ENCODE measurements at regions not wholly inside any gene's neighbourhood (a gene's known extent, or its start where the extent isn't known, plus 50 kb on each side); places are given as distances from the start of the nearest gene placed in this dataset.
"Not testable (repeated sequence)": the region's sequence is repeated elsewhere in the genome, so short reads cannot be mapped to it uniquely, and the experiment has no call there.

DNA sequence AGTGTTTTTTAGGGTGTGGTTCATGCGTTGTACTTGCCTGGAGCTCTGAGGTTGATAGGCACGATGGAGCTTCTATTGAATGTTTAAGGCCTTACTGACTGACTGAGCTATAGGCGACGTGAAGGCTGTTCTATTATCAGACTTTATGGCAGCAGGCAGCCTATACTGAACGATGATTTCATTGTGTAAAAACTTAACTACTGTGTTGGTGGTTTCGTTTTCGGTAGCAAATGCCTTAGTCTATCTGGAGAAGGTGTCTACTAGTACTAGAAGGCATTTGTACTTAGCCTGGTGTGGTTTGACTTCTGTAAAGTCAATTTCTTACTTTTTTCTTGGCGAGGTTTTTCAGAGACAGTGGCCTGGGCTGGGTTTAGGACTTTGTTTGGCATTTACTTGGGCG lies 194.4 kb downstream of the OTOP1 start:
- not testable (repeated sequence) for DNase-seq (ENCODE audit: low read depth, low spot score)

DNA sequence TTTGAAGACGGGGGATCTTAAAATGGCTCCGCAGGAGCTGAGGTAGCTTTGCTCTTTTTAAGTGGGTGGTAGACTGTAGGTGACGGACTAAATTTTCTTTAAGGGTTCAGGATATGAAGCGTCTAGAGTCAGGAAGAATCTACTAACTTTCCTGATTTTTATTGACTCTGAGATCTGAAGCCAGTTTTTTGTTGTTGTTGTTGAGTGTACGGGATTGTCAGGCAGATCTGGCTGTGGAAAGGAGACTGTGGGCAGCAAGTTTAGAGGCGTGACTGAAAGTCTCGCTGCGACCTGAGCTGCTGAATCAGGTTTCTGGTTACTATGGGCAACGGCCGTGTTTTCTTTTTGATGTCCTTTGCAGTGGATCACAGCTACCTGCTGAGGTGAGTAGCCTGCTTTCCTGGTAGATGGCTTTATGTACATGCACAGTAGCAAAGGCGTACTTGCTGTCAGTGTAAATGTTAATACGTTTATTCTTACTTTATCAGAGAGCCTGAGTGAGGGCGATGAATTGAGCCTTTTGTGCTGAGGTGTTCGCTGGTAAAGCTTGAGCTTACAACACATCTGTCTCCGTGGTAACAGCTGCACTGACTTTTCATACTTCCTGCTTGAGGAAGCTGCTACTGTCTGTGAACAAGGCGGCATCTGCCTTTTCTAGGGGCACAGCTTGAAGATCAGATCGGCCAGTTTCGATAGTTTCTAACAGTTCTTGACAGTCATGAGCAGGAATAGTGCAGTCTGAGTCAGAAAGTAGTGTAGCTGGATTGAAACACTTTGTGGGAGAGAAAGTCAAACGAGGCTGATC lies 193.7 kb downstream of the OTOP1 start:
- not testable (repeated sequence) for DNase-seq (ENCODE audit: low read depth, low spot score)

- DNase-seq (ENCODE audit: low read depth, low spot score): not testable (repeated sequence)
Measured at GRCh38 chr4:4037399-4038138, 189.2 kb downstream of the OTOP1 start.

DNA sequence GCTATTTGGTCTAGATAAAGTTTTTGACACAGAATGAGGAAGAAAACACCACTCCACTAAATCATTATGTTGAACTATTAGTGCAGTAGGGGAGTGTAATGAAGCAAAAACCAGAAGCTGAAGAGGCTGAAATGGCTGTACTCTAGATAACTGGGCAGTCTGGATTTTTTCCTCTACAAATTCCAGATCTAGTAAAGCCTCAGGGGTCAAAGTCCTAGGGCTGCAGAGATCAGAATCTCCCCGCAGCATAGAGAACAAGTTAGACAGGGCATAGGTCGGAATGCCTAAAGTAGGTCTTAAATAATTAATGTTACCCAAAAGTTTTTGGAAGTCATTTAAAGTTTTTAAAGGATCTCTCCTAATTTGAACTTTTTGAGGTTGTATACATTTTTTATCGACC lies 180.9 kb downstream of the OTOP1 start:
- peak; percentile 44 for DNase-seq (ENCODE audit: low read depth, low spot score)

GRCh38 chr4:4046686-4047085 lies 180.0 kb downstream of the OTOP1 start:
- peak; percentile 46 for DNase-seq (ENCODE audit: low read depth, low spot score)

DNA sequence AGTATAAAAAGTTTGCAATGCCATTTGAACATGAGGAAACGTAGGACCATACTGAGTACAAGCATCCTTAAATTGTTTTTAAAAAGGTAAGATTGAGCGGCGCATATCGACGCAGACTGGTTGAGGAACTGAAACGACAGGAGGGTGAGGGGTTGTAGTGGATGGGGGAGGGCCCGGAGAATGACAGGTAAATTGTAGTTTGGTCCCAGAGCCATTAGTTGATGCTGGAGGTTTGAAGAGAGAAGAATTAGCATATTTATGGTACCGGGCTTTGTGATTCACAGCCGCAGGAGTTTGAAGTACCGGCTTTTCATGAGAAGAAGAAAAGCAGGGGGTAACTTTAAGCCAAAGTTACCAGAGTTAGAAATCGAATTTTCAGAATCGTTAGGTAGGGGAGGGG lies 179.5 kb downstream of the OTOP1 start:
- DNase-seq (ENCODE audit: low read depth, low spot score): peak; percentile 81

GRCh38 chr4:4048227-4048626 lies 178.5 kb downstream of the OTOP1 start:
- DNase-seq (ENCODE audit: low read depth, low spot score): not testable (repeated sequence)

GRCh38 chr4:4050781-4051180 lies 175.9 kb downstream of the OTOP1 start:
- DNase-seq (ENCODE audit: low read depth, low spot score): not testable (repeated sequence)

DNA sequence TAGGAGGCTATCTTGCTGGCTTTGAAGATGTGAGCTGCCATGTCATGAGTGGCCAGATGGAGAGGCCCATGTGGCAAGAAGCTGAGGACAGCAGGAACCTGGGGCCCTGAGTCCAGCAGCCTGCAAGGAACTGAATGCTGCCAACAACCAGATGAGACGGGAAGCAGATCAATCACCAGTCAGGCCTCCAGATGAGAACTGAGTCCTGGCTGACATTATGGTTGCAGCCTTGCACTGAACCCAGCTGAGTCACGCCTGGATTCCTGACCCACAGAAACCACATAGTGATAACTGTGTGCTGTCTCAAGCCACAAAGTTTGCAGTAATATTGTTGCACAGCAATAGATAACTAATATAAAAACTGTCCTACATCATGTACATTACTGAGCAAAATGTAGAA lies 173.8 kb downstream of the OTOP1 start:
- DNase-seq (ENCODE audit: low read depth, low spot score): not testable (repeated sequence)

GRCh38 chr4:4057226-4057625 lies 169.5 kb downstream of the OTOP1 start:
- DNase-seq (ENCODE audit: low read depth, low spot score): not testable (repeated sequence)

DNA sequence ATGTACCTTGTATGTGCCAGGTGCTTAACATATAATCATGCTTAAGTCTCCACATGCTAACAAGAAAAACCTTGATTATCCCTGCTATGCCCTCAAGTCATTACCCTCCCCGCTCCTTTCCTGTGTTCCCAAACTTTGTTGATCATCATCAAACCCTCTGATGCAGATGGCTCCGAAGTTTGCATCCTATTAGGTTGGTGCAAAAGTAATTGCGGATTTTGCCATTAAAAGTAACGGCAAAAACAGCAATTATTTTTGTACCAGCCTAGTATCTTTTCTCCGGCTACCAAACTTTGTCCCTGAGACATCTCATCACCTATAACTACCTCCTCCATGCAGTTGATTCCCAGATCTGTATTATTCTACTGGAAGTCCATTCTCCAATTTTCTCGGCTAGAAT lies 142.6 kb downstream of the OTOP1 start:
- DNase-seq (ENCODE audit: low read depth, low spot score): not testable (repeated sequence)

DNA sequence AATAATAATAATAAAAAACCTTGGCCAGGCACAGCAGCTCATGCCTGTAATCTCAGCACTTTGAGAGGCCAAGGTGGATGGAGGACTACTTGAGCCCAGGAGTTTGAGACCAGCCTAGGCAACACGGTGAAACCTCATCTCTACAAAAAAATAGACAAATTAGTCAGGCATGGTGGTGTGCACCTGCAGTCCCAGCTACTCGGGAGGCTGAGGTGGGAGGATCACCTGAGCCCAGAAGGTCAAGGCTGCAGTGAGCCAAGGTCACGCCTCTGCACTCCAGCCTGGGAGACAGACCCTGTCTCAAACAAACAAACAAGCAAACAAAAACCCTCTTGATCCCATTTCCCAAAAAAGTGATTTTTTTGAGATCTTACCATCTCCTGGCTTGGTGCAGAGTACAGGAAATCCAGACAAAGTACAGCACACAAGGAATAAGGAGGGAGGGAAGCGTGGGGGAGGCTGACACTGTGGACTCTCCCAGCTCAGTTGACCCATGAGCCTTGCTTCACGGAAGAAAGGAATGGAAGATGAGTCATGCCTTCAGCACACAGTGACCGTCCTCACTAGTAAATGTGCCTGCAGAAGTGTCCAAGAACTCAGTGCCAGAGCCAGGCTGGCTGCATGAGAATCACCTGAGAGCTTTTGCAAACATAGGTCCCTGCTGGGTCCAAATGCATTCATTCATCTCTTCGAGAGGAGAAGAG lies 136.9 kb downstream of the OTOP1 start:
- peak; percentile 31 for DNase-seq (ENCODE audit: low read depth, low spot score)

DNA sequence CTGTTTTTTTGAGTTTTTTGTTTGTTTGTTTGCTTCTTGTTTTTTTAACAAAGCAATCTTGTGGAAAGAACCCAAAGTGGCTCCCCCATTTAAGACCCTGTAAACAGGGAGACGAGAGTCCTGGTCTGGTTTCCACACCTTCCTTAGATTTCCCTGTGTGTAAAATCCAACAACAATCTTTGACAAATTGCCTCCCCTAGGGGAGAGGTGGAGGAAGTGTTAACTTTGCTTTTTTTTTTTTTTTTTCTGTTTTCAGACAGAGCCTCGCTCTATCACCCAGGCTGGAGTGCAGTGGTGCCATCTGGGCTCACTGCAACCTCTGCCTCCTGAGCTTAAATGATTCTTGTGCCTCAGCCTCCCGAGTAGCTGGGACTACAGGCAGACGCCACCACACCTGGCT lies 136.0 kb downstream of the OTOP1 start:
- DNase-seq (ENCODE audit: low read depth, low spot score): not testable (repeated sequence)

- DNase-seq (ENCODE audit: low read depth, low spot score): not testable (repeated sequence)
Measured at GRCh38 chr4:4092159-4092558, 134.6 kb downstream of the OTOP1 start.

- DNase-seq (ENCODE audit: low read depth, low spot score): not testable (repeated sequence)
Measured at GRCh38 chr4:4099610-4100009, 127.1 kb downstream of the OTOP1 start.

- DNase-seq (ENCODE audit: low read depth, low spot score): not testable (repeated sequence)
Measured at GRCh38 chr4:4106923-4107322, 119.8 kb downstream of the OTOP1 start.

DNA sequence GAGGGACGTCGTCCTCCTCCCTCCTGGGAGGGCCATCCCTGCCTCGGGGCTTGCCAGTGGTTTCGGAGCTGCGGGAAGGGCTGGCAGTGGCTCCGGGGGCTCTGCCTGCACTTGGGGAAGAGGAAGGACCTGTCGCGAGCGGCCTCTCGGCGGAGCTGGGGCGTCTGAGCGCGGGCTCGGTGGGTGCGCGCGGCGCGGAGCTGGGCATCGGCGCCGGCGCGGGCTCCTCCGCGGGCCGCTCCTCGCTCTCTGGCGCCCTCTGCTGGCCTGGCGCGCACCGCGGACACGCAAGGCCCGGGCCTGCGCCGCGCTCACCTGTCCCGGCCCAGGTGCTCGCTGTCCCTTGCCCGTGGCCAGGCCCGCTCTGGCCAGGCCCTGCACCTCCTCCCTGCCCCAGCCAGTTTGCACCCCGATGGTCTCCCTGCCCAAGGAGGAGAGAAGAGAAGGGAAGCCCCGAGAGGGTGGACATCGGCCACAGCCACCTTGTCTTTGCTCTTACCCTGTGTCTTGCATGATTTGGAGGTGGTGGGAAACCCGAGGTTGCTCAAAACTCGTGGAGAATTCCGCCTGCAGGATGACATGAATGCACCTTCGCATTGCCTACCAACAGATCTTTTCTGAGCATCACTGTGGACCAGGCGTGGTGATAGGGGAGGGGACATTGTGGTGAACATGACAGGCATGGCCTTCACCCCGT lies 119.2 kb downstream of the OTOP1 start:
- DNase-seq (ENCODE audit: low read depth, low spot score): peak; percentile 72

- not testable (repeated sequence) for DNase-seq (ENCODE audit: low read depth, low spot score)
Measured at GRCh38 chr4:4115381-4115780, 111.3 kb downstream of the OTOP1 start.

GRCh38 chr4:4116901-4117300 lies 109.8 kb downstream of the OTOP1 start:
- not testable (repeated sequence) for DNase-seq (ENCODE audit: low read depth, low spot score)

GRCh38 chr4:4134368-4134767 lies 92.4 kb downstream of the OTOP1 start:
- DNase-seq (ENCODE audit: low read depth, low spot score): not testable (repeated sequence)

DNA sequence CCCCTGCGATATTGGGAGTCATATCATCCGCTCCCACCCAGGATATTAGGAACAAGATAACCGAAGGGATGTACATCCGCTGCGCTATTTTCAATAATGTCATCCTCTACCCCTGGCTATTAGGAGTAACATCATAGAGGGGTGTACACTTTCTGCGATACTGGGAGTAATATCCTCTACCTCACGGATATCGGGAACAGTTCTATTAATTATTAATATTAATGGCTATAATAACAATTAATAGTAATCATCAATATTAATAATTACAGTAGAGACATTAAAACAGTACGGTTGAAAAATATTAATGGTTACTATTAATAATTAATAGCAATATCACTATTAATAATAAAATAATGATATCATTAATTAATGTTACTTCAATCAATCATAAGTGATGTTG lies 90.1 kb downstream of the OTOP1 start:
- DNase-seq (ENCODE audit: low read depth, low spot score): not testable (repeated sequence)

All from ELF-1 (cell line).